HepG2 (cell line): ENCODE measurements at regions not wholly inside any gene's neighbourhood (a gene's known extent, or its start where the extent isn't known, plus 50 kb on each side); places are given as distances from the start of the nearest gene placed in this dataset.

ENCODE experiments used
- ATAD3A ChIP-seq: sonication (generic); formaldehyde crosslinking; IDR thresholded peaks from 2 replicates; pipeline ENCODE4 v1.4.0; 2020; ENCODE audit warnings: missing genetic modification reagents
- FOXO1 ChIP-seq: sonication (generic); formaldehyde crosslinking; IDR thresholded peaks from 2 replicates; pipeline ENCODE4 v1.4.0; 2020; ENCODE audit warnings: missing genetic modification reagents
- JUND ChIP-seq: sonication (generic); formaldehyde crosslinking; IDR thresholded peaks from 2 replicates; pipeline ENCODE4 v1.8.0; 2022; ENCODE audit warnings: mild to moderate bottlenecking, missing genetic modification reagents
- POLR2AphosphoS5 ChIP-seq: IDR thresholded peaks from 2 replicates; pipeline ENCODE4 v1.6.1; 2012; ENCODE audit warnings: low read depth, low read length
- PRPF4 ChIP-seq: fragments of 200-400 bp; formaldehyde crosslinking; IDR thresholded peaks from 2 replicates; pipeline ENCODE4 v1.6.1; 2016; ENCODE audit warnings: low read length, low read depth; ENCODE audit not compliant: poor library complexity, severe bottlenecking
- SSRP1 ChIP-seq: IDR thresholded peaks from 2 replicates; pipeline ENCODE4 v1.6.1; 2016; ENCODE audit warnings: control low read depth
- ZNF501 ChIP-seq: sonication (generic); formaldehyde crosslinking; IDR thresholded peaks from 2 replicates; pipeline ENCODE4 v1.5.1; 2020; ENCODE audit warnings: mild to moderate bottlenecking, moderate library complexity, missing genetic modification reagents
- ZNF781 ChIP-seq: sonication (generic); formaldehyde crosslinking; IDR thresholded peaks from 2 replicates; pipeline ENCODE4 v1.5.1; 2020; ENCODE audit warnings: borderline replicate concordance, mild to moderate bottlenecking, missing genetic modification reagents; ENCODE audit errors: not compliant biosample characterization

DNA sequence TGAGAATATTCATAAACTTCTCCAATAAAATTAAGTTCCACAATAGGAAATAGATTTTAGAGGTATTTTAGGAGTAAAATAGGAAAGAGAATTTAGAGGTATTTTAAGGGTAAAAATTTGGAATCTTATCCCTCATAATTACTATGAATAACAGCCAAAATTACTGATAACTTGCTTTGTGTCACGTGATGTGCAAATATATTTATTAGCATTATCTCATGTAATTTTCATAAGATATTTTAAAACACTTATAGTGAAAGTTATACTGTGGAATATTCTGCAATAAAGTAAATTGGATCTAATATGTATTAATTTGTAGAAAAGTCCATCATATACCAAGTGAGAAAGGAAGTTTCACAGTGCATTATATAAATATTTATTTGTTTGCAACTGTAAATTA is 64.2 kb upstream of the VWDE start:
- TF ChIP-seq FOXO1 (CRISPR knock-in tag) (no peak), PRPF4 (no peak), ZNF501 (CRISPR knock-in tag) (no peak), JUND (CRISPR knock-in tag) (no peak), POLR2AphosphoS5 (no peak), ZNF781 (CRISPR knock-in tag) (no peak), ATAD3A (CRISPR knock-in tag) (no peak), SSRP1 (CRISPR knock-in tag) (no peak)
